ENCODE measurements at regions not wholly inside any gene's neighbourhood (a gene's known extent, or its start where the extent isn't known, plus 50 kb on each side); places are given as distances from the start of the nearest gene placed in this dataset.

GRCh38 chr5:18888821-18889220, 1099.2 kb downstream of the CDH18 start:
- Histone ChIP-seq H3K4me3 (ENCODE audit: low read depth, low read length) (no peak overlapping the region), H3K27ac (ENCODE audit: extremely low read depth, low read depth, low read length) (no peak overlapping the region), H3K9me3 (ENCODE audit: control insufficient read depth, insufficient read depth, low read depth, low read length) (no peaks in the 10 kb centered on the region), H3K4me1 (ENCODE audit: control insufficient read depth, insufficient read depth, low read length) (no peaks in the 10 kb centered on the region), H3K36me3 (ENCODE audit: control insufficient read depth in 2 of 2, insufficient read depth in 1 of 2, low read length in 2 of 2) (no peaks in the 10 kb centered on the region)
- ChIA-PET CTCF (no interaction called here), POLR2A (no interaction called here)
- no peak for TF ChIP-seq ZNF24 (tag by site-specific recombination; IDR thresholded peaks at IDR 0.05)
- TF ChIP-seq OVOL3 (tag by site-specific recombination; IDR thresholded peaks at IDR 0.05) = no peak
- TF ChIP-seq ZNF398 (tag by site-specific recombination; IDR thresholded peaks at IDR 0.05) = no peak
- no peak for TF ChIP-seq ZBTB1 (tag by site-specific recombination; IDR thresholded peaks at IDR 0.05)
- TF ChIP-seq MYNN (tag by site-specific recombination; IDR thresholded peaks at IDR 0.05; ENCODE audit: borderline replicate concordance) = no peak
- TF ChIP-seq TCF7L2 (IDR thresholded peaks at IDR 0.05; ENCODE audit: borderline replicate concordance, low read depth, low read length) = no peak
- no peak for TF ChIP-seq ZNF626 (tag by site-specific recombination; IDR thresholded peaks at IDR 0.05)
- TF ChIP-seq ZBTB17 (tag by site-specific recombination; IDR thresholded peaks at IDR 0.05) = no peak
- no peak for TF ChIP-seq ZNF704 (tag by site-specific recombination; IDR thresholded peaks at IDR 0.05)
- no peak for TF ChIP-seq ZNF146 (tag by site-specific recombination; IDR thresholded peaks at IDR 0.05)
- TF ChIP-seq BCL11A (tag by site-specific recombination; IDR thresholded peaks at IDR 0.05; ENCODE audit: low read depth) = no peak
- no peak for TF ChIP-seq PRDM2 (tag by site-specific recombination; IDR thresholded peaks at IDR 0.05; ENCODE audit: borderline replicate concordance)
- no peak for TF ChIP-seq OSR2 (tag by site-specific recombination; IDR thresholded peaks at IDR 0.05)
- TF ChIP-seq ZBTB20 (tag by site-specific recombination; IDR thresholded peaks at IDR 0.05) = no peak
- no peak for TF ChIP-seq ZNF426 (tag by site-specific recombination; IDR thresholded peaks at IDR 0.05)
- no peak for TF ChIP-seq WT1 (tag by site-specific recombination; IDR thresholded peaks at IDR 0.05)
- TF ChIP-seq ZNF423 (tag by site-specific recombination; IDR thresholded peaks at IDR 0.05) = no peak
- TF ChIP-seq ZNF433 (tag by site-specific recombination; IDR thresholded peaks at IDR 0.05; ENCODE audit: low read depth) = no peak

GRCh38 chr5:18900644-18901043, 1087.4 kb downstream of the CDH18 start:
- H3K9me3 ChIP-seq (ENCODE audit: control insufficient read depth, insufficient read depth, low read depth, low read length) = no peaks in the 10 kb centered on the region
- TF ChIP-seq ZNF366 (tag by site-specific recombination; conservative IDR thresholded peaks at IDR 0.05) (no peak), ZNF76 (tag by site-specific recombination; IDR thresholded peaks at IDR 0.05; ENCODE audit: borderline replicate concordance, low read depth) (no peak), ZNF555 (tag by site-specific recombination; conservative IDR thresholded peaks at IDR 0.05) (no peak), ZNF112 (tag by site-specific recombination; IDR thresholded peaks at IDR 0.05) (no peak), EGR2 (tag by site-specific recombination; IDR thresholded peaks at IDR 0.05; ENCODE audit: low read depth) (no peak)
- H3K27ac ChIP-seq (ENCODE audit: extremely low read depth, low read depth, low read length) = no peak overlapping the region
- no peaks in the 10 kb centered on the region for H3K36me3 ChIP-seq (ENCODE audit: control insufficient read depth in 2 of 2, insufficient read depth in 1 of 2, low read length in 2 of 2)
- POLR2A ChIA-PET = no interaction called here
- H3K4me3 ChIP-seq (ENCODE audit: low read depth, low read length) = no peak overlapping the region
- H3K4me1 ChIP-seq (ENCODE audit: control insufficient read depth, insufficient read depth, low read length) = no peaks in the 10 kb centered on the region
- CTCF ChIA-PET = no interaction called here

Measured in HEK293 (cell line).